ENCODE measurements at regions not wholly inside any gene's neighbourhood (a gene's known extent, or its start where the extent isn't known, plus 50 kb on each side); places are given as distances from the start of the nearest gene placed in this dataset.

DNA sequence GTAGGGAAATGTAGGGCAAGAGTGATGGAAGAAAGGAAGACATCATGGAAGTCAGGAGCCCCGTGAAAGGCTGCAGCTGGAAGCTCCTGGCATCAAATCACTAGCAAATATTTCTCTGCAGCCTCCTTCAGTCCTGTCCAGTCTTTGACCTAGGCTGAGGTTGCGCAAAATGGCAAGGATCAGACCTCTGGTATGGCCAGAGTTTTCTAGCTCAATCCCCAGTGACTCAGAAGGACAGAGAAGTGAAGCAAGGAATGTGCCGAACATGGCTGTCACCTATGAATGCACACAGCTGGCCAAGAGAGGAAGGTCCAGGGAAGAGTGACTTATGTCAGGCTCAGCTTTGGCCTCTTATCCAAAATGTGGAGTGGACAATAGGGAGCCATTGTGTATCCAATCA is 71.1 kb upstream of the PHOX2B start:
- no peak for DNase-seq
- intact Hi-C loops (cut with DNase I), result no loop called here
- Histone ChIP-seq H3K27me3 (no peaks in the 10 kb centered on the region), H3K27ac (no peak overlapping the region), H3K36me3 (no peaks in the 10 kb centered on the region), H3K9me3 (no peaks in the 10 kb centered on the region), H3K9ac (ENCODE audit: low read depth in 2 of 2, low read length in 2 of 2) (no peak overlapping the region), H3K4me1 (no peaks in the 10 kb centered on the region), H3K4me3 (no peak overlapping the region)
- TF ChIP-seq, protein P1, sequence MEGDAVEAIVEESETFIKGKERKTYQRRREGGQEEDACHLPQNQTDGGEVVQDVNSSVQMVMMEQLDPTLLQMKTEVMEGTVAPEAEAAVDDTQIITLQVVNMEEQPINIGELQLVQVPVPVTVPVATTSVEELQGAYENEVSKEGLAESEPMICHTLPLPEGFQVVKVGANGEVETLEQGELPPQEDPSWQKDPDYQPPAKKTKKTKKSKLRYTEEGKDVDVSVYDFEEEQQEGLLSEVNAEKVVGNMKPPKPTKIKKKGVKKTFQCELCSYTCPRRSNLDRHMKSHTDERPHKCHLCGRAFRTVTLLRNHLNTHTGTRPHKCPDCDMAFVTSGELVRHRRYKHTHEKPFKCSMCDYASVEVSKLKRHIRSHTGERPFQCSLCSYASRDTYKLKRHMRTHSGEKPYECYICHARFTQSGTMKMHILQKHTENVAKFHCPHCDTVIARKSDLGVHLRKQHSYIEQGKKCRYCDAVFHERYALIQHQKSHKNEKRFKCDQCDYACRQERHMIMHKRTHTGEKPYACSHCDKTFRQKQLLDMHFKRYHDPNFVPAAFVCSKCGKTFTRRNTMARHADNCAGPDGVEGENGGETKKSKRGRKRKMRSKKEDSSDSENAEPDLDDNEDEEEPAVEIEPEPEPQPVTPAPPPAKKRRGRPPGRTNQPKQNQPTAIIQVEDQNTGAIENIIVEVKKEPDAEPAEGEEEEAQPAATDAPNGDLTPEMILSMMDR (IDR thresholded peaks at IDR 0.05), result no peak

DNA sequence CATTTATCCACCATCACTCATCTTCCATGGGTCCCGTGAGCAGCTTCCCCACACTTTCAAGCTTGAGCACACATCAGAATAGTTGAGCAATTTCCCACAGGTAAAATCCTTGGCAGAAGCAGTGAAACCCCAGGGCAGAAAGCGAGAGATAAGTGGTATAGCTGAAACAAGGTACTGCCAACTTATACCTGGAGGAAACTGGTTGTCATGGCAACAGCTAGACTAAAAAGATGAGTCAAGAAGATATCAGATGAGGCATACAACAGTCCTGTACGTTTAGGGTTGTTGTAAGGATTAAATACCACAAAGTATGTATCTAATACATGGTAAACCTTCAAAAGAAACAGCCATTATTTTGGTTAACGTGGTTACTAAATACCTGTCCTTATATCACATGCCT is 66.9 kb upstream of the PHOX2B start:
- no peak for DNase-seq

DNA sequence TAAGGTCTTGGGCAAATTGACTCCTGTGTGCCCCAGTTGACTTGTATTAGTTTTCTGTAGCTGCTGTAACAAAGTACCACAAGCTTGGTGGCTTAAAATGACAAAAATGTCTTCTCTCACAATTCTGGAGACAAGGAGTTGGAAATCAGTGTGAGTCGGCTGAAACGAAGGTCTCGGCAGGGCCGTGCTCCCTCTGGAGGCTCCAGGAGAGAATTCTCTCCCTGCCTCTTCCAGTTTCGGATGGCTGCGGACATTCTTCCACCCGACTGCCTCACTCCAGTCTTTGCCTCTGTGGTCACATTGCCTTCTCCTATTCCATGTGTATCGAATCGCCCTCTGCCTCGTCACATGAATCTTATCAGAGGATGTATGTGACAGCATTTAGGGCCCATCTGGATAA is 66.0 kb upstream of the PHOX2B start:
- no peak for DNase-seq
- H3K27ac ChIP-seq, result no peak overlapping the region
- no peaks in the 10 kb centered on the region for H3K4me1 ChIP-seq
- TF ChIP-seq, protein P1 (IDR thresholded peaks at IDR 0.05), result no peak
- H3K27me3 ChIP-seq, result no peaks in the 10 kb centered on the region
- no peaks in the 10 kb centered on the region for H3K9me3 ChIP-seq
- H3K36me3 ChIP-seq, result no peaks in the 10 kb centered on the region
- intact Hi-C loops (cut with DNase I), result no loop called here
- H3K4me3 ChIP-seq, result no peak overlapping the region
- H3K9ac ChIP-seq (ENCODE audit: low read depth in 2 of 2, low read length in 2 of 2), result no peak overlapping the region

More for the DNA sequence above, 66.9 kb upstream of the PHOX2B start:
- Histone ChIP-seq H3K27me3 (no peaks in the 10 kb centered on the region), H3K4me3 (no peak overlapping the region), H3K27ac (no peak overlapping the region), H3K4me1 (no peaks in the 10 kb centered on the region), H3K36me3 (no peaks in the 10 kb centered on the region), H3K9ac (ENCODE audit: low read depth in 2 of 2, low read length in 2 of 2) (no peak overlapping the region), H3K9me3 (no peaks in the 10 kb centered on the region)
- intact Hi-C loops (cut with DNase I), result no loop called here
- TF ChIP-seq, protein P1 (IDR thresholded peaks at IDR 0.05), result no peak

DNA sequence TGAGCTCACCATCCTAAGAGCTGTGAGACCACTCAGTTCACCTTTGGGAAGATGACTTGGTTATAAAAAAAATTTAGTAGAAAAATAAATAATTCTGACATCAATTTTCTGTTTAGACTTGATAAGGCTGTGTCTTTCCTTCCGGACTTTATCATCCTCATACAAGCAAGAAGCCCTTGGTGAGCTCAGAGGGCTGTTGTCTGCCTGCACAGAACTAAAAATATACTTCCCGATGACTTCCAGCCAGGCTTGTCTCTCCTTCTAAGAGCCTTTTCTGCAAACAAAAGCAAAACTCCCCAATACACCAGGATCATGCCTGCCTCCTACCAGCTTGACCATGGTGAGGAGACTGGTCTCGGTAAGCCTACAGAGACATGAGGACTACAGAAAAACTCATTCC is 58.3 kb upstream of the PHOX2B start:
- Histone ChIP-seq H3K9me3 (no peaks in the 10 kb centered on the region), H3K27ac (no peak overlapping the region), H3K4me1 (no peaks in the 10 kb centered on the region), H3K4me3 (no peak overlapping the region), H3K9ac (ENCODE audit: low read depth in 2 of 2, low read length in 2 of 2) (no peak overlapping the region), H3K36me3 (no peaks in the 10 kb centered on the region), H3K27me3 (no peaks in the 10 kb centered on the region)
- intact Hi-C loops (cut with DNase I), result no loop called here
- TF ChIP-seq, protein P1 (IDR thresholded peaks at IDR 0.05), result no peak
- DNase-seq, result no peak

DNA sequence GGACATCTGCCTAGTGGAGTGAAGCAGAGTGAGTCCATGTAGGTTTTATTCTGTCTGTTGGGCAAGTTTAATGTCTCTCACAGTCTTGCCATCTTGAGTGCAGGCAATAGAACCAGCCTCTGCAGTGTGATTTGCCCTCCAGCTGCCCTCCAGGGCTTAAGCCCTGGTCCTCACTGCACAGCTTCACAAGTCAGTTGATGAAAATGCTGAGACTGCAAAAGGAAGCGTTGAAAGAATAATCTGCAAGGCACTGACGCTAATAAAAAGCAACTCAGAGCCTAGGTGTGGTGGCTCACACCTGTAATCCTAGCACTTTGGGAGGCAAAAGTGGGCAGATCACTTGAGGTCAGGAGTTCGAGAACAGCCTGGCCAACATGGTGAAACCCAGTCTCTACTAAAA is 54.1 kb upstream of the PHOX2B start:
- no peak overlapping the region for H3K4me3 ChIP-seq
- intact Hi-C loops (cut with DNase I), result no loop called here
- no peaks in the 10 kb centered on the region for H3K9me3 ChIP-seq
- no peaks in the 10 kb centered on the region for H3K27me3 ChIP-seq
- no peaks in the 10 kb centered on the region for H3K36me3 ChIP-seq
- no peaks in the 10 kb centered on the region for H3K4me1 ChIP-seq
- no peak overlapping the region for H3K27ac ChIP-seq
- TF ChIP-seq, protein P1 (IDR thresholded peaks at IDR 0.05), result no peak
- no peak overlapping the region for H3K9ac ChIP-seq (ENCODE audit: low read depth in 2 of 2, low read length in 2 of 2)
- no peak for DNase-seq

DNA sequence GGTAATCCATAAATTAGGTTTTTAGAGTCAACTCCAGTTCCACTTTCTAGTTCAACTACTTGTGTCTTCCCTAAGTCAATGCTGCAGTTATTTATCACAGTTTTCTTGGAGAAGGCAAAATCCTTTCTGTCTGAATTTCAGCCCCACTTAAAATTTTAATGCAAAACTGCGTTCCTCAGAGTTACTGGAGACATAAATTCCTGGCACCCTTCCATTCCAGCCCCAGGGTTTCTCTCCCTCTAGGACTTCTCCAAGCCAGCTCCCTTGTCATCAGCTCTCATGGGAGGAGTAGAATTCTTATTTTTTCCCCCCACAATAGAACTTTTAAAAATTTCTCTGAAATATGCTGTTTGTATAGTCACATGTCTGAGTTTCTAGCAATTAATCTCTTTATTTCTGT is 50.6 kb upstream of the PHOX2B start:
- H3K9ac ChIP-seq (ENCODE audit: low read depth in 2 of 2, low read length in 2 of 2), result no peak overlapping the region
- H3K4me3 ChIP-seq, result no peak overlapping the region
- no peaks in the 10 kb centered on the region for H3K9me3 ChIP-seq
- DNase-seq, result no peak
- H3K27me3 ChIP-seq, result peaks cover 4% of the 10 kb centered on the region
- TF ChIP-seq, protein P1 (IDR thresholded peaks at IDR 0.05), result no peak
- H3K27ac ChIP-seq, result no peak overlapping the region
- H3K36me3 ChIP-seq, result no peaks in the 10 kb centered on the region
- intact Hi-C loops (cut with DNase I), result no loop called here
- no peaks in the 10 kb centered on the region for H3K4me1 ChIP-seq
